ENCODE measurements at regions not wholly inside any gene's neighbourhood (a gene's known extent, or its start where the extent isn't known, plus 50 kb on each side); places are given as distances from the start of the nearest gene placed in this dataset.
A peak's percentile ranks its signal among the peaks of the same experiment; 100 is the strongest.

- Histone ChIP-seq H3K36me3 (no peaks in the 10 kb centered on the region), H3K4me3 (no peak overlapping the region), H3K4me1 (no peaks in the 10 kb centered on the region), H3K27ac (no peak overlapping the region), H3K9me3 (no peaks in the 10 kb centered on the region), H3K27me3 (no peaks in the 10 kb centered on the region)
- TF ChIP-seq POLR2AphosphoS5 (IDR thresholded peaks at IDR 0.05) (no peak), CTCF (IDR thresholded peaks at IDR 0.05) (no peak), POLR2A (IDR thresholded peaks at IDR 0.05) (no peak), EP300 (IDR thresholded peaks at IDR 0.05) (no peak)
- WGBS, 5 donors = 80 to 96% (median 89%) methylated on average over 2 of the region's 2 CpGs
- DNase-seq = no peak
- intact Hi-C loops (cut with DNase I; ENCODE audit: low total_unique reads) = no loop called here
These were observed 277.7 kb downstream of the RNF144A start for GRCh38 chr2:7194950-7195349.

GRCh38 chr2:7196883-7197282, 279.7 kb downstream of the RNF144A start:
- H3K4me1 ChIP-seq = no peaks in the 10 kb centered on the region
- H3K36me3 ChIP-seq = no peaks in the 10 kb centered on the region
- 71 to 89% (median 82%) methylated on average over 1 of the region's 1 CpG for WGBS, 5 donors
- intact Hi-C loops (cut with DNase I; ENCODE audit: low total_unique reads) = no loop called here
- no peaks in the 10 kb centered on the region for H3K9me3 ChIP-seq
- TF ChIP-seq POLR2AphosphoS5 (IDR thresholded peaks at IDR 0.05) (no peak), CTCF (IDR thresholded peaks at IDR 0.05) (no peak), POLR2A (IDR thresholded peaks at IDR 0.05) (no peak), EP300 (IDR thresholded peaks at IDR 0.05) (no peak)
- no peak for DNase-seq
- H3K27me3 ChIP-seq = no peaks in the 10 kb centered on the region
- no peak overlapping the region for H3K4me3 ChIP-seq
- H3K27ac ChIP-seq = no peak overlapping the region

GRCh38 chr2:7201851-7202250, 284.6 kb downstream of the RNF144A start:
- H3K4me3 ChIP-seq = no peak overlapping the region
- no peaks in the 10 kb centered on the region for H3K4me1 ChIP-seq
- H3K9me3 ChIP-seq = no peaks in the 10 kb centered on the region
- no peak overlapping the region for H3K27ac ChIP-seq
- no peaks in the 10 kb centered on the region for H3K27me3 ChIP-seq
- H3K36me3 ChIP-seq = no peaks in the 10 kb centered on the region
- TF ChIP-seq POLR2A (IDR thresholded peaks at IDR 0.05) (no peak), POLR2AphosphoS5 (IDR thresholded peaks at IDR 0.05) (no peak), CTCF (IDR thresholded peaks at IDR 0.05) (no peak), EP300 (IDR thresholded peaks at IDR 0.05) (no peak)
- intact Hi-C loops (cut with DNase I; ENCODE audit: low total_unique reads) = no loop called here
- WGBS, 5 donors = 56 to 69% (median 57%) methylated on average over 6 of the region's 6 CpGs
- no peak for DNase-seq

- Histone ChIP-seq H3K36me3 (no peaks in the 10 kb centered on the region), H3K9me3 (no peaks in the 10 kb centered on the region), H3K27me3 (no peaks in the 10 kb centered on the region), H3K4me1 (no peaks in the 10 kb centered on the region), H3K27ac (no peak overlapping the region), H3K4me3 (no peak overlapping the region)
- DNase-seq = peak; percentile 50 to 86
- intact Hi-C loops (cut with DNase I; ENCODE audit: low total_unique reads) = no loop called here
- WGBS, 5 donors = 1 to 4% (median 3%) methylated on average over 4 of the region's 4 CpGs
- TF ChIP-seq POLR2AphosphoS5 (IDR thresholded peaks at IDR 0.05) (no peak), CTCF (IDR thresholded peaks at IDR 0.05) (peak in 5 of 7 experiments; percentile 13 to 79 (median 74))
These were observed 285.9 kb downstream of the RNF144A start for GRCh38 chr2:7203056-7203467.
